ENCODE measurements at regions not wholly inside any gene's neighbourhood (a gene's known extent, or its start where the extent isn't known, plus 50 kb on each side); places are given as distances from the start of the nearest gene placed in this dataset.

- TF ChIP-seq CTCF (IDR thresholded peaks at IDR 0.05): no peak
- no peak for TF ChIP-seq POLR2A (IDR thresholded peaks at IDR 0.05)
Observed at GRCh38 chrX:11836284-11836683, 78.2 kb downstream of the MSL3 start.
